GM12892 (cell line): ENCODE measurements at regions not wholly inside any gene's neighbourhood (a gene's known extent, or its start where the extent isn't known, plus 50 kb on each side); places are given as distances from the start of the nearest gene placed in this dataset.

Source experiments
- POLR2A ChIP-seq: IDR thresholded peaks from 2 replicates; pipeline ENCODE4 v1.6.1; 2011; ENCODE audit warnings: low read depth, low read length, control low read depth
- POLR2AphosphoS5 ChIP-seq: IDR thresholded peaks from 2 replicates; pipeline ENCODE4 v1.6.1; 2011; ENCODE audit warnings: low read depth, low read length, control low read depth
- TAF1 ChIP-seq: IDR thresholded peaks from 2 replicates; pipeline ENCODE4 v1.6.1; 2011; ENCODE audit warnings: low read depth, mild to moderate bottlenecking, control low read depth, low read length, borderline replicate concordance

- TF ChIP-seq POLR2A, result no peak
- no peak for TF ChIP-seq POLR2AphosphoS5
- no peak for TF ChIP-seq TAF1
Measured at GRCh38 chr4:137278431-137278830, 253.9 kb downstream of the PCDH18 start.
